GM18951 (cell line): ENCODE measurements at regions not wholly inside any gene's neighbourhood (a gene's known extent, or its start where the extent isn't known, plus 50 kb on each side); places are given as distances from the start of the nearest gene placed in this dataset.

Experiments
- POLR2A ChIP-seq: IDR thresholded peaks from 4 replicates; pipeline ENCODE4 v1.6.1; 2011; ENCODE audit warnings: mild to moderate bottlenecking; ENCODE audit not compliant: insufficient read length, insufficient read depth; ENCODE audit errors: extremely low read depth
- in situ Hi-C: fragments of 300-500 bp; cut with MboI; formaldehyde crosslinking; loops from one replicate; pipeline ENCODE4 v1.12.0; 2022; ENCODE audit warnings: low sequenced_read_pairs, mixed read lengths, inconsistent platforms; ENCODE audit not compliant: unreplicated experiment

- in situ Hi-C loops: no loop called here
- no peak for TF ChIP-seq POLR2A
Measured at GRCh38 chr11:70669871-70670675, 271.7 kb downstream of the CTTN start.

- in situ Hi-C loops: no loop called here
- no peak for TF ChIP-seq POLR2A
Measured at GRCh38 chr11:70670676-70671034, 272.3 kb downstream of the CTTN start.

- in situ Hi-C loops: no loop called here
- TF ChIP-seq POLR2A: no peak
Measured at GRCh38 chr11:70671083-70671482, 272.8 kb downstream of the CTTN start.

GRCh38 chr11:70671611-70672010, 273.3 kb downstream of the CTTN start:
- in situ Hi-C loops: no loop called here
- no peak for TF ChIP-seq POLR2A

GRCh38 chr11:70672991-70673653, 274.8 kb downstream of the CTTN start:
- in situ Hi-C loops: no loop called here
- TF ChIP-seq POLR2A: no peak

- no peak for TF ChIP-seq POLR2A
- in situ Hi-C loops: no loop called here
Measured at GRCh38 chr11:70674605-70675004, 276.3 kb downstream of the CTTN start.

GRCh38 chr11:70675697-70676374, 277.5 kb downstream of the CTTN start:
- in situ Hi-C loops: no loop called here
- TF ChIP-seq POLR2A: no peak

- TF ChIP-seq POLR2A: no peak
- in situ Hi-C loops: no loop called here
Measured at GRCh38 chr11:70677232-70677916, 279.0 kb downstream of the CTTN start.

- in situ Hi-C loops: no loop called here
- no peak for TF ChIP-seq POLR2A
Measured at GRCh38 chr11:70678931-70679900, 280.9 kb downstream of the CTTN start.

GRCh38 chr11:70680781-70681281, 282.5 kb downstream of the CTTN start:
- no peak for TF ChIP-seq POLR2A
- in situ Hi-C loops: no loop called here

GRCh38 chr11:70682056-70682455, 283.7 kb downstream of the CTTN start:
- TF ChIP-seq POLR2A: no peak
- in situ Hi-C loops: no loop called here

GRCh38 chr11:70682760-70683159, 284.4 kb downstream of the CTTN start:
- in situ Hi-C loops: no loop called here
- no peak for TF ChIP-seq POLR2A
